Endothelial cell of umbilical vein (primary cell): ENCODE measurements at regions not wholly inside any gene's neighbourhood (a gene's known extent, or its start where the extent isn't known, plus 50 kb on each side); places are given as distances from the start of the nearest gene placed in this dataset.

Source experiments
- CTCF ChIP-seq, 2 donors: IDR thresholded peaks; 1 replicate in 1 of 2; 2 replicates in 1 of 2; pipeline ENCODE4 v1.5.1; 2011; ENCODE audit warnings: low read length in 2 of 2, mild to moderate bottlenecking in 2 of 2, moderate library complexity in 2 of 2, control low read depth in 1 of 2, inconsistent platforms in 1 of 2, low read depth in 1 of 2; ENCODE audit not compliant: insufficient read depth in 1 of 2; ENCODE audit errors: extremely low read depth in 1 of 2
- EZH2 ChIP-seq: IDR thresholded peaks from 2 replicates; pipeline ENCODE4 v1.6.1; 2012; ENCODE audit warnings: borderline replicate concordance, low read depth, mild to moderate bottlenecking, moderate library complexity, low read length, inconsistent platforms; ENCODE audit not compliant: severe bottlenecking
- JUN ChIP-seq: IDR thresholded peaks from 2 replicates; pipeline ENCODE4 v1.6.1; 2011; ENCODE audit warnings: borderline replicate concordance, low read depth; ENCODE audit not compliant: insufficient read length, insufficient read depth
- MAX ChIP-seq: IDR thresholded peaks from 2 replicates; pipeline ENCODE4 v1.6.1; 2011; ENCODE audit not compliant: insufficient read depth, insufficient read length
- POLR2A ChIP-seq: IDR thresholded peaks from 2 replicates; pipeline ENCODE4 v1.6.1; 2012; ENCODE audit warnings: low read depth, mild to moderate bottlenecking, control low read depth, low read length
- POLR2AphosphoS5 ChIP-seq: IDR thresholded peaks from 2 replicates; pipeline ENCODE4 v1.6.1; 2012; ENCODE audit warnings: low read depth, mild to moderate bottlenecking, control low read depth, low read length, moderate library complexity; ENCODE audit not compliant: insufficient read depth

DNA sequence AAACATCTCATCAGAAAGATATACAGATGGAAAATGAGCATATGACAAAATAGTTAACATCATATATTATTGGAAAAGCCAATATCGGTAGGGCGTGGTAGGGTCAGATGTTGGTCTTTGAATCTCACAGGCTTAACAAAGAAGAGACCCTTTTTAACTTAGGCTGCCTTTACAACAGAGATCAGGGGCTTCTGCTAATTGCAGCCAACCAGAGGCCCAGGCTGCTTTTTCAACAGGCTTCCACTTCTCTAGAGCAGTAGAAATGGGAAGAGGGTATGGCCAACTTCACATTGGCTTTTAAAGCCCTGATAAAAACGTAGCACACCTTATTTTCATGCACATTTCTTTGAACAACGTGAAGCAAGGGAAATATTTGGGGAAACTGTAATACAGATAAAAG lies 764.3 kb upstream of the CTNND2 start:
- TF ChIP-seq CTCF (IDR thresholded peaks at IDR 0.05; ENCODE audit: extremely low read depth in 1 of 2, insufficient read depth in 1 of 2, low read depth in 1 of 2, low read length in 2 of 2) (no peak), JUN (no peak), POLR2A (no peak), POLR2AphosphoS5 (no peak), MAX (no peak), EZH2 (no peak)
